ENCODE measurements at regions not wholly inside any gene's neighbourhood (a gene's known extent, or its start where the extent isn't known, plus 50 kb on each side); places are given as distances from the start of the nearest gene placed in this dataset.
"Not testable (repeated sequence)": the region's sequence is repeated elsewhere in the genome, so short reads cannot be mapped to it uniquely, and the experiment has no call there.

DNA sequence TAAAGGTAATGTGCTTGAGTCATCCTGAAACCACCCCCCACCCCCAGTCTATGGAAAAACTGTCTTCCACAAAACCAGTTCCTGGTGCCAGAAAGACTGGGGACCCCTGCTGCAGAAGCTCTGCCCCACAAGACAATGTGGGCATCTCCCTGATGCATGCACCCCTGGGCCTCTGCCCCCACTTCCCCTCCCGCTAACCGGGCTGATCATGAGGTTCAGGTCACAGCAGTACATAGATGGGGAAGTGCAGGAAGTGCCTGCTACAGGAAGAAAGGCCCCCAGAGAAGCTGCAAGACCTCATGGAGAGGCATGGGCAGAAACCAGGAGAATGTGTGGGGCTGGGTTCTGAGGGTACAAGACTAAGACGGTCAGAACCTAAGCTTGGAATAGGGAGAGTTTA lies 243.4 kb upstream of the ID2 start:
- H3K27ac ChIP-seq (ENCODE audit: low read depth, low read length): no peak overlapping the region
- 51 to 92% (median 65%) methylated on average over 3 of the region's 3 CpGs for WGBS, 3 donors

DNA sequence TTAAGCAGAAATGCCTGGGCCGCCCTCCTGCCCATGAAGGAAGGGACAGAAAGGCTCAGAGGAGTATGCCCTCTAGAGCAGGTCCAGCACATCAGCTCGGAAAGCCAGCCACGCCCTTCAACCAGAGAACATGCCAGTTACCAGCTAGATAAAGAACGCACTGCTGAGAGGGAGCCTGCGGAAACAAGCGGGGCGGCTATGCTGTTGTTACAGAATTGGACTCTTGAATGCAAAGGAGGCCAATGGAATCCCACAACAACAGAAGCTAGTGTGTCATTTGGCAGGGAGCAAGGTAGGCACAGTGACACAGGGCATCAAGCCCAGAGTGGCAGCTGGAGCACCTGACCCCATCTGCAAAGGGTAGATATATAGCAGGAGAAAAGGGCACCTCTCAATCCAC lies 242.9 kb upstream of the ID2 start:
- WGBS, 3 donors: 84 to 91% (median 89%) methylated on average over 7 of the region's 7 CpGs
- no peak overlapping the region for H3K27ac ChIP-seq (ENCODE audit: low read depth, low read length)

DNA sequence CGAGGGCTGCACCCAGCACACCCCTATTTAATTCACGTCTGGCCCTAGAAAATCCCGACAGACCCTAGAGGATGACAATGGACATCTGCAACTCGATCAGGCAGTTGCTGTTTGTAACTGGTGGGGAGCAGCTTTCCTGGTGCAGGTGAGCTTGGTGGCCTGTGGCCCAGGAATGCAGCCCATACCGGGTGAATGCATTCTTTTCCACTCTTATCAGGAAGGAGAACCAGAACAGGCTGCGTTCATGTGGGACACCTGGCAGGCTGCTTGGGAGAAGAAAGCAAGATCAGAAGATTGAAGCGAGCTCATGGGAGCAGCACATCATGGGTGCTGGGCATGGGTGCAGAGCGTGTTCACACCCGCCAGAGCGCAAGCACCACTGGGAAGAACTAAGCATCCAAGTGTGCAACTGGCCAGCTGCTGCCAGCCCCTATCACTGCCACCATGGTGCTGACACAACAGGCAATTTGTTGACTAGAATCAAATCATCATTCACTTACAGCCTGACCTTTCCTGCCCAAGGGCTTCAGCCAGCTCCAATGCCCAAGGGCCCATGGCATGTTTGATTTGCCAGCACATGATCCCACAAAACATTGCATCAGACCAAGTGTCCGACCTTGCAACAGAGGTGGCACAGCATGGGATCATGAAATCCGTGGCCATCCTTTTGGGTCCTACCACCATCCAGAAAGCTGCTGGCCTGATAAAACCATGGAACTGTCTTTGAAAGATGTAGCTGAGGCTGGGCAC lies 241.7 kb upstream of the ID2 start:
- H3K27ac ChIP-seq (ENCODE audit: low read depth, low read length): no peak overlapping the region
- 70 to 87% (median 83%) methylated on average over 12 of the region's 12 CpGs for WGBS, 3 donors

DNA sequence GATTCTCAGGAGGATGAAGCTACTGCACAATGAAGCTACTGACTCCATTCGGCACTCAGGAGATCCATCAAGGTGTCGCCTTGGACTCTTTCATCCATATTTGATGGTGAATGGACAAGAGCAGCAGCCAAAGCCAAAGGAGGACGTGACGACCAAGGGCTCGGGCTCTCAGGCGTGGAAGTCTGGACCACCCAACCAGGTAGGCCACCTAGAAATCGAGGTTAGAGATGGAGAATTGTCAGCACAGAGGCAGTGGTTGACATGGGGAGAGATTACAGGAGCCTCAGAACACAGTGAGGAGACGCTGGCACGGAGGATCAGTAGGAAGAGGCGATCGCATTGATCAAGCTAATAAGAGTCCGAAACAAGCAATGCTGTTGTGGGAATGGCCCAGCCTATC lies 240.5 kb upstream of the ID2 start:
- no peak overlapping the region for H3K27ac ChIP-seq (ENCODE audit: low read depth, low read length)
- WGBS, 3 donors: 85 to 89% (median 88%) methylated on average over 12 of the region's 12 CpGs

DNA sequence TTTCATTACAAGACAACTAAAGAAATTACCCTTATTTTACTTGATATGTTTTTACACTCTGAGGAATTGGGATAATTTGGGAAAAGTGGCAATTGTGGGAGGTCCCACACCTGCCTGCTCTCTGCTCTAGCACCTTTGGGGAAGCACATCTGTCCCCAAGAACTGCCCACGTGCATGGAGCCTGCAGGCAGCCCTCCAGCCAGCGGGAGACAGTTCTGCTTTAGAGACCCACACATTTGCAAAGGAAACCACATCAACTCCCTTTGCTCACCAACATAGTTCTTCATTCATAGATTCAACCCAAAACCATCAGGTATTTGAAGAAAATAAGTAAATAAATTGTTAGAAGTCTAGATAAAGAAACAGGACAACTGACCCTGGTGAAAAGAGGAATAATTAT lies 239.9 kb upstream of the ID2 start:
- no peak overlapping the region for H3K27ac ChIP-seq (ENCODE audit: low read depth, low read length)
- WGBS, 3 donors: 55 to 82% (median 57%) methylated on average over 2 of the region's 2 CpGs

DNA sequence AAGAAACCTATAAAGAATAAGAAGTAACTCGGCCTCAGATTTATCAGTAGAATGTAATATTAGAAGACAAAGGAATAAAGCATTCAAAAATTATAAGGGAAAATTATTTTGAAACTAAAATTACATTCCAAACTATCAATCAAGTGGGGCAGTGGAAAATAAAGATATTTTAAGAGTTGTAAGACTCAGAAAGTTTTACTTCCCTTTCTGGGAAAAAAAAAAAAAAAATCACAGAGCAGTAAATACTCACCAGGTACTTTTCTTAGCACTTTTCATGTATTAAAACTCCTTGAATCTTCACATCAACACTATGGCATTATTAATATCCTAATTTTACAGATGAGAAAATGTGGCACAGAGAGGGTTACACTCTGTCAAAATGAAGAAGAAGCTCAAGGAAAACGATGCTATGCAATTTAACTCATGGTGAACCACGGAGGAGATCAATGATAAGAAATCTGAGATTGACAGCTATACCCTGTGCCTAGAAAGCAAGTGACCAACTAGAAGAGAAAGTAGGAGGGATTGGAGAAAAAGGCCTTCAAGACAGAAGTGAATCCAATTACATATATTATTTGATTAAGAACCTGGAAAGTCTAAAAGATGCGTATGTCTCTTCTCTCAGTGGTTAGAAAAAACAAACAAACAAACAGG lies 238.9 kb upstream of the ID2 start:
- H3K27ac ChIP-seq (ENCODE audit: low read depth, low read length): no peak overlapping the region
- WGBS, 3 donors: 62 to 66% (median 64%) methylated on average over 4 of the region's 4 CpGs

DNA sequence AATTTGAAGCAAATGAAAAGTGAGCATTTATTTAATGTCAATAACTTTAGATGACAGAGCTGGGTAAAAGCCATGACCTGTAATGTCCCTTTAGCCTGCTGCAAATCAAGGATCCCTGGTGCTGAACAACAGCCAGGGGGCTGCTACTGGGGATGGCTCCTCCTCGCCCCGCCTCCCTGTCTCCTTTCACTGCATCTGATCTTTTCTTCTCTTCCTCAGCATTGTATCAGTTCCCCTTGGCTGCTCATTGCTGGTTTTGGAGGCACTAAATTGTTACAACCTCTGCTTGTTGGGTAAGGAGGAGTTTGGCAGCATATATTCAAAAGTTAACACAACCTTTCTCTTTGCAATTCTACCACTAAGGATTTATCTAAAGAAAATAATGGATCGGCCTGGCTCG lies 236.3 kb upstream of the ID2 start:
- WGBS, 3 donors: 43 to 51% (median 43%) methylated on average over 4 of the region's 4 CpGs
- no peak overlapping the region for H3K27ac ChIP-seq (ENCODE audit: low read depth, low read length)

DNA sequence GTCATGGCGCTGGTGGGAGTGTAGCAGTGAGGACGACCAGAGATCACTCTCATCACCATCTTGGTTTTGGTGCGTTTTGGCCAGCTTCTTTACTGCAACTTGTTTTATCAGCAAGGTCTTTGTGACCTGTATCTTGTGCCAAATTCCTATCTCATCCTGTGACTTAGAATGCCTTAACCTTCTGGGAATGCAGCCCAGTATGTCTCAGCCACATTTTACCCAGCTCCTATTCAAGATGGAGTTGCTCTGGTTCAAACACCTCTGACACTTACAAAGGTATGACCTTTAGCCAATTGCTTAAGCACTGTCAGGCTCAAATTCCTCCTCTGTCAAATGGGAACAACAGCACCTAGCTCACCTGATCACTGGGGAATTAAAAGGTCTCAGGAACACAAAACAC lies 235.1 kb upstream of the ID2 start:
- 69 to 91% (median 73%) methylated on average over 3 of the region's 3 CpGs for WGBS, 3 donors
- not testable (repeated sequence) for H3K27ac ChIP-seq (ENCODE audit: low read depth, low read length)

DNA sequence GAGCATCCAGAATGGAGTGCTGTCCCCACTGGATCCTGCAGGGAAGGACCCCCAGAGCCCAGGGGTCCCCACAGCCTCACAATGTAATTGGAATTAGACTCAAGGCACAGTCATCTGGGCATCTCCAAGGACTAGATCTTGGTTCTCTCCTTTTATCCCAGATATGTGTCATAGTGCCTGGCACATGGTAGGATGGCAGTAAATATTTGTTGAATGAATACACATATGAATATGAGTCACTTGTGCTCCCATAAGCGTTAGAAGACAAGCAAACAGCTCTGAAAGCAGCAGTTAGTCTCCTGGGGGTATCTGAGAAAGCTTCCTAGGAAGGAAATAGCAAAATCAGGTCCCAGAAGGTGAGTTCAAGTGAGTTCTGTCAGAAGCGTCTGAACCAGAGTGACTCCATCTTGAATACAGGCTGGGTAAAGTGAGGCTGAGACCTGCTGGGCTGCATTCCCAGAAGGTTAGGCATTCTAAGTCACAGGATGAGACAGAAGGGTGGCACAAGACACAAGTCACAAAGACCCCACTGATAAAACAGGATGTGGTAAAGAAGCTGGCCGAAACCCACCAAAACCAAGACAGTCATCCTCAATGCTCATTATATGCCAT lies 234.1 kb upstream of the ID2 start:
- H3K27ac ChIP-seq (ENCODE audit: low read depth, low read length): no peak overlapping the region
- 84 to 94% (median 93%) methylated on average over 3 of the region's 3 CpGs for WGBS, 3 donors

DNA sequence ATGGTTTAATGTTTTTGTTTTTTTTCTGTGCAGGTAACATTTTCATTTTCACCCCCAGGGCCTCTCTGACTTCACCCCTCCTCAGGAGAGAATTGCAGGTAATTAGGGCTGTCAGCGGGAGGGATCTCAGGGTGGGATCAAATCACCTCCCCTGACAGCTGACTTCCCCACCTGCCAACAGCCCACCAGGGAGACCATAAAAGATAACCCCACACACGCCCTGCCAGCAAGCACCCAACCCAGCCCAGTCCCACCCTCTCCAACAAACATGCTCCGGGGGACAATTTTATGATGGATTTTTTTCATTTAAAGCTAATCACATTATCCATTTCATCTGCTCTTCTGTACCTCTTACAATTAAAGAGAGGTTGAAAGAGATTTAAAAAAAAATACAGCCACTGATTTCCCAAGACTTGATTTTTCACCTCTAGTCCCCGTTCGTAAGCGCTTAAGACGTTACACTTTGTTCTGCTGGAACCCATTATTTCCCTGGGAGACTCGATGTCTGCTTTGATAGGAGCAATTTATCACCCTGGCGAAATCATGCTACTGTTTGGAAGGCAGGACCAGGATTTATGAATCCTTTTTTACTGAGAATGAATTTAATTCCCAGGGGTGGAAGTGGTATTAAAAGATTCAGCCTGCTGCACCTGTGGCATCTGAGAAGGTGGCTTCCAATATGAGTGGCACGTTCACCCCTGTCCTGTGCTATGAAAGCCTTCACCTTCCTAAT lies 232.9 kb upstream of the ID2 start:
- no peak overlapping the region for H3K27ac ChIP-seq (ENCODE audit: low read depth, low read length)
- WGBS, 3 donors: 77 to 84% (median 84%) methylated on average over 10 of the region's 10 CpGs

DNA sequence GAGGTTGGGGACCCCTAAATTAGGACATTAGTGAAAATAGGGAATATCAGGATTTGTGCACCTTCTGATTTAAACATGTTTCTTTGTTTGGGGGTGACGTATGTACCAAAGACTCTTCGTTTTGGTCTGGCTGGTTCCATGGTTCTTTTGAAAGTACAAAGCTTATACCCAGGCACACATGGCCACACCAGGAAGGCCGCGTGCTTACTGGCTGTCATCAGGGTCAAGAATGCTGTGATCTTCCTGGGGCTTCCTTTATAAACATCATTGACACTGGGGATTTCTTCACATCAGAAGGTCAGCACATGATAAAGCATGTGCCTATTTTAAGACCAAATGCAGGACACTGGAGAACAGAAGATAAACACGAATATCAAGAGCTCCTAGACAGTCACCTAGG lies 230.6 kb upstream of the ID2 start:
- no peak overlapping the region for H3K27ac ChIP-seq (ENCODE audit: low read depth, low read length)
- 89 to 93% (median 93%) methylated on average over 5 of the region's 5 CpGs for WGBS, 3 donors

DNA sequence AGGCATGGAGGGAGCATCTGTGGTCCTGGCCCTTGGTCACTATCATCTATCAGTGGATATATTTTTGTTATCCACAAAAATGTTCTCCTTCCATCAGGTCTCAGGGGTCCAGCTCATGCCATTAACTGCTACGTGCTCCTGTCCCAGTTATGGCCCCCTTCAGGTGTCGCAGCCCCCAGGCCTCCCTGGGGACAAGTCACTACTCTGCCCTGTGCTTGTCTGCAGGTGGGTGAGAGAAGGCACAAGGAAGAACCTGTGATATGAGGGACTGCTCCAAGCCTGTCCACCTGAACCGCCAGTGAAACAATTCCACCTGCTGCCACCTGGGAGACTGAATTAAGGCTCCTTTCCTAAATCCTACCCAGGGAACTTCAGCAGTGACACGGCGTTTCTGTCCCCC lies 229.6 kb upstream of the ID2 start:
- 76 to 95% (median 84%) methylated on average over 5 of the region's 5 CpGs for WGBS, 3 donors
- no peak overlapping the region for H3K27ac ChIP-seq (ENCODE audit: low read depth, low read length)

DNA sequence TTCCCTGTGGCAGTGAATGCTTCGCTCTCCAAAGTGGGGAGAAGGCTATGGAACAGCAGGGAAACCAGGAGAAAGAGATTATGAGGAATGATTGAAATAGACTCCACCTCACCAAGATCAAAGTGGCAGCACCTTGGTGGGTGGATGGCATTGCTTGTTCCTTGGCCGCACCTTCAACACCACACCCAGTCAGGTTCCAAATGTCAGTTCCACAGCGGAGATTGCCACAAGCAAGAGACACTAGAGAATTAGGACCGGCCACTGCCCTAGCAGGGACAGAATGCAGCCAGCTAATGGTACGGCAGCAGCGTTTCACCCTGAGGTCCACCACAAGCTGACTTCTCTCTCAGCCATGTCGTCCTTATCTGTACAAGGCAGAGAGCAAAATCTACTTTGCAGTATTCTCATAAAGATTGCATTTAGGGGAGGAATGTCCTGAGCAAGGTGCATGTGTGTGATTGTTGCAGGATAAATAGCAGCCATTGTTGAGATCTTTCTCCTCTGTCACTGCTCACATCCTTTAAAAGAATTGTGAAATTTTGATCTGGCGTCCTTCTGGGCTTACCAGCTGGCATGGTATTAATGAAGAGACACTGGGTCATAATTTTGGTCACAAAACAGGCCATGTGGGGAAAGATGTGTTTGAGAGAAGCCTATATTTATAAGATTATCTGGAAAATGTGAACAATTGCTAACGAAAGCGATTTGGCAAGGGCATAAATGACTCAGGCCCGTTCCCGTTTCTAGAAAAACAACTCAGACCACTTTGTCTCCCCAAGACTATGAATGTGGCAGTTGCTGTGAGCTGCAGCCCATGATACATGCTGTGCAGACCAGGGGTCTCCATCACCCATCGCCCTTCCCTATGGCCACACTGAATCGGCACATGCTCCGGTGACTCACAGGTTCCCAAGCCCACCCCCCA lies 228.6 kb upstream of the ID2 start:
- WGBS, 3 donors: 79 to 89% (median 89%) methylated on average over 15 of the region's 15 CpGs
- no peak overlapping the region for H3K27ac ChIP-seq (ENCODE audit: low read depth, low read length)

DNA sequence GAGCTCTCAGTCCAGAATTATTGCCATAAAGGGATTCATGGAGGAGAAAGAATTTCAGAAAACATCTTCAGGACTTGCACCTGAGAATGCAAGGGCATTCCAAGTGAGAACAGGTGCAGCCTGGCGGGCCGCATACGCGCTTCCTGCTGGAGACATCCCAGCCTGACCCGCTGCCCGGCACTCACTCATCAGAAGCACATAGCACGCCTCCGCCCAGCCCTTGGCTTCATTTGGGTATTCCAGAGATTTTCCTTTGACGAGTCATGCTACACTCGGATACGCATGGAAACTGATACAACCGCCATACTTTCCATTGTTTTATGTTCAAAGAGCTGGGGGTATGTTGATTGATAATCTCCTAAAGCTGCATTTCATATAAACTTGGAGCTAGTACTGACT lies 228.0 kb upstream of the ID2 start:
- 79 to 99% (median 90%) methylated on average over 12 of the region's 12 CpGs for WGBS, 3 donors
- H3K27ac ChIP-seq (ENCODE audit: low read depth, low read length): no peak overlapping the region

DNA sequence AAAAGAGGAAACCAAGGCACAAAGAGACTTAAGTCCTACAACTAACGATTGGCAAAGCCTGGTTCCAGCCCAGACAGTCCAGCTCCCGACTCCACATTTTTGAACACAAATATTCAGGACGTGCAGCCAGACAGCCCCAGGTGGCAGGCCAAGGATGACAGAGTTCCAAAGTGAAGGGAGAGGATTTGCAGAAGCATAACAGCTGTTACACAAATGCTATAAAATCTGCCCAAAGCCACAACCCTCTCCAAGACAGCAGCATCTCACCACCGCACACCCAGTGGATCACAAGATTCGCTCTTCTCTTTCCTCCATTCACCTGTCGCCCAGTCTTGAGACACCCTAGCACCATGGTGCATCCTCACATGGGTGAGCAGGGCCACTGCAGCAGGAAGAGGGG lies 227.1 kb upstream of the ID2 start:
- WGBS, 3 donors: 83 to 89% (median 89%) methylated on average over 6 of the region's 6 CpGs

DNA sequence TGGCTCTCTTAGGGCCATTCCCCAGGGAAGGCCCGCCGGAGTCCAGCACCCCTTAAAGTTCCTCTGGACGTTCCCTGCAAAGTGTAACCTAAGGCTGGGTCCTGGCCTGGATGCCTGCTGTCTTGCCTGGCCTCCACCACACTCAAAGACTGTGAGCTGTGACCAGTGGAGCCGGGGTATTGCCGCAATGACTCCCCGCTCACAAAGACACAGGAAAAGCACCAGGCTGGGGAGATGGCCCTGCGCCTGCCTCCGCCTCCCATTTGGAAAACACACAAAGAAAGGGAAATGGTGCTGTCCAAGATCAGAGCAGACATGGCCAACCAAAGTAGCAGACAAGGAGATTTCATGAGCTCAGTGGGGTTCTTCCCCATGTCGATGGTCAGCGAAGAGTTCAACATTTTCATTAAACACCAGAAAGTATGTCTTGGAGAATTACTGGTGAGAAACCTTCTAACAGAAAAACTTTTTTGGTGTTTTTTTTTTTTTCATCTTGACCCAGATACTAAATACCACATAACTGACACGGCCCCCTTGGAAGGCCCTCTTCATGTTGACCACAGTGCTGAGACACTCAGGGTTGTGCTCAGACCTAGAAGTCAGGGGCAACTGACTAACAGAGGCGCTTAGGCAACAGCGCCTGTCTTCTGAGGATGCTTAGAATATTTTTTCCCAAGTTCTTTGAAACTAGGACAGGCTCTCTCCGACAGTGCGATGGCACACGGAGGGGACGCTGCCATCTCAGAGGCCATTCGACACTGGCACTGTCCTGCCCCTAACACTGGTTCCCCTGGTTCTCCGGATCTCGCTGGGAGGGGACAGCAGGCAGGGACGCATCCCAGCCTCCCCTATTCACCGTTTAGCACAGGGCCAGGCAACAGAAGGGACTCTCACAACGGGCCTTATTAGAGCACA lies 226.4 kb upstream of the ID2 start:
- WGBS, 3 donors: 77 to 88% (median 77%) methylated on average over 23 of the region's 23 CpGs
- H3K27ac ChIP-seq (ENCODE audit: low read depth, low read length): no peak overlapping the region

More for the DNA sequence above, 227.1 kb upstream of the ID2 start:
- no peak overlapping the region for H3K27ac ChIP-seq (ENCODE audit: low read depth, low read length)

Measured in adipose tissue (tissue), 3 donors.